Thymus (tissue), 11 donors: ENCODE measurements at regions not wholly inside any gene's neighbourhood (a gene's known extent, or its start where the extent isn't known, plus 50 kb on each side); places are given as distances from the start of the nearest gene placed in this dataset.

ENCODE experiments used
- DNase-seq, 9 donors: peaks; one replicate each; pipeline ENCODE4 v3.0.0-alpha.2; 2013; ENCODE audit warnings: low spot score in 9 of 9, low read depth in 6 of 9, missing footprints in 1 of 9
- H3K27ac ChIP-seq, 2 donors: one replicate each; pipeline ENCODE4 v1.5.1; 2013; ENCODE audit warnings: control low read depth in 1 of 2, low read depth in 1 of 2, low read length in 1 of 2, mild to moderate bottlenecking in 1 of 2, moderate library complexity in 1 of 2
- H3K27me3 ChIP-seq, 2 donors: one replicate each; pipeline ENCODE4 v1.5.1; 2013; ENCODE audit warnings: low read length in 1 of 2; ENCODE audit not compliant: control insufficient read depth in 2 of 2, insufficient read depth in 1 of 2
- H3K36me3 ChIP-seq, 2 donors: one replicate each; pipeline ENCODE4 v1.5.1; 2013; ENCODE audit warnings: low read length in 1 of 2, mild to moderate bottlenecking in 1 of 2, moderate library complexity in 1 of 2; ENCODE audit not compliant: control insufficient read depth in 2 of 2, insufficient read depth in 2 of 2
- H3K4me1 ChIP-seq, 2 donors: one replicate each; pipeline ENCODE4 v1.5.1; 2013; ENCODE audit warnings: low read length in 2 of 2; ENCODE audit not compliant: control insufficient read depth in 2 of 2, insufficient read depth in 2 of 2
- H3K4me3 ChIP-seq, 2 donors: one replicate each; pipeline ENCODE4 v1.5.1; 2013; ENCODE audit warnings: low read length in 2 of 2, control low read depth in 1 of 2, mild to moderate bottlenecking in 1 of 2
- H3K9me3 ChIP-seq, 2 donors: one replicate each; pipeline ENCODE4 v1.5.1; 2013; ENCODE audit warnings: low read length in 1 of 2, mild to moderate bottlenecking in 1 of 2; ENCODE audit not compliant: control insufficient read depth in 2 of 2, insufficient read depth in 1 of 2
- WGBS: extraction: QIAGEN DNeasy Blood & Tissue Kit; methylation state at CpG from one replicate; pipeline ENCODE4 v1.1.7; 2013; 5-methylcytosine and 5-hydroxymethylcytosine counted together
- donor health status: healthy.

- Histone ChIP-seq H3K27ac (no peak overlapping the region), H3K36me3 (no peaks in the 10 kb centered on the region), H3K4me1 (no peaks in the 10 kb centered on the region), H3K4me3 (no peak overlapping the region), H3K9me3 (no peaks in the 10 kb centered on the region), H3K27me3 (no peaks in the 10 kb centered on the region)
- DNase-seq = no peak
Observed at GRCh38 chr11:104443387-104443786, 279.4 kb upstream of the PDGFD start.

- DNase-seq = no peak
Observed at GRCh38 chr11:104442321-104442720, 278.4 kb upstream of the PDGFD start.

GRCh38 chr11:104435494-104435893, 271.5 kb upstream of the PDGFD start:
- Histone ChIP-seq H3K36me3 (no peaks in the 10 kb centered on the region), H3K27me3 (no peaks in the 10 kb centered on the region), H3K4me3 (no peak overlapping the region), H3K4me1 (no peaks in the 10 kb centered on the region), H3K9me3 (no peaks in the 10 kb centered on the region), H3K27ac (no peak overlapping the region)
- DNase-seq = no peak

More at GRCh38 chr11:104442321-104442720, 278.4 kb upstream of the PDGFD start:
- WGBS = 14% methylated on average over 1 of the region's 1 CpG
- no peak overlapping the region for H3K27ac ChIP-seq
- no peak overlapping the region for H3K4me3 ChIP-seq
- no peaks in the 10 kb centered on the region for H3K36me3 ChIP-seq
- H3K4me1 ChIP-seq = no peaks in the 10 kb centered on the region
- H3K9me3 ChIP-seq = no peaks in the 10 kb centered on the region
- H3K27me3 ChIP-seq = no peaks in the 10 kb centered on the region

- H3K36me3 ChIP-seq = no peaks in the 10 kb centered on the region
- 95% methylated on average over 3 of the region's 3 CpGs for WGBS
- H3K27ac ChIP-seq = no peak overlapping the region
- H3K27me3 ChIP-seq = no peaks in the 10 kb centered on the region
- H3K9me3 ChIP-seq = no peaks in the 10 kb centered on the region
- no peaks in the 10 kb centered on the region for H3K4me1 ChIP-seq
- no peak overlapping the region for H3K4me3 ChIP-seq
- no peak for DNase-seq
Observed at GRCh38 chr11:104433751-104434150, 269.8 kb upstream of the PDGFD start.

- Histone ChIP-seq H3K4me1 (no peaks in the 10 kb centered on the region), H3K27ac (no peak overlapping the region), H3K27me3 (no peaks in the 10 kb centered on the region), H3K9me3 (no peaks in the 10 kb centered on the region), H3K4me3 (no peak overlapping the region), H3K36me3 (no peaks in the 10 kb centered on the region)
- DNase-seq = no peak
- WGBS = 94% methylated on average over 1 of the region's 1 CpG
Observed at GRCh38 chr11:104432981-104433380, 269.0 kb upstream of the PDGFD start.

GRCh38 chr11:104432526-104432925, 268.6 kb upstream of the PDGFD start:
- Histone ChIP-seq H3K4me1 (no peaks in the 10 kb centered on the region), H3K27ac (no peak overlapping the region), H3K4me3 (no peak overlapping the region), H3K9me3 (no peaks in the 10 kb centered on the region), H3K27me3 (no peaks in the 10 kb centered on the region), H3K36me3 (no peaks in the 10 kb centered on the region)
- DNase-seq = no peak
- 89% methylated on average over 4 of the region's 4 CpGs for WGBS

GRCh38 chr11:104422324-104422944, 258.5 kb upstream of the PDGFD start:
- DNase-seq = no peak

GRCh38 chr11:104410336-104410735, 246.4 kb upstream of the PDGFD start:
- Histone ChIP-seq H3K36me3 (no peaks in the 10 kb centered on the region), H3K9me3 (no peaks in the 10 kb centered on the region), H3K4me1 (no peaks in the 10 kb centered on the region), H3K27ac (no peak overlapping the region), H3K27me3 (no peaks in the 10 kb centered on the region), H3K4me3 (no peak overlapping the region)
- 62% methylated on average over 2 of the region's 2 CpGs for WGBS
- DNase-seq = no peak

More at GRCh38 chr11:104422324-104422944, 258.5 kb upstream of the PDGFD start:
- Histone ChIP-seq H3K9me3 (peaks cover 0 to 1% of the 10 kb centered on the region in 2 donors), H3K36me3 (no peaks in the 10 kb centered on the region), H3K27ac (no peak overlapping the region), H3K4me1 (no peaks in the 10 kb centered on the region), H3K4me3 (no peak overlapping the region), H3K27me3 (no peaks in the 10 kb centered on the region)
- WGBS = 95% methylated on average over 23 of the region's 23 CpGs

GRCh38 chr11:104408630-104409029, 244.7 kb upstream of the PDGFD start:
- Histone ChIP-seq H3K4me1 (no peaks in the 10 kb centered on the region), H3K27me3 (no peaks in the 10 kb centered on the region), H3K9me3 (no peaks in the 10 kb centered on the region), H3K4me3 (no peak overlapping the region), H3K27ac (no peak overlapping the region), H3K36me3 (no peaks in the 10 kb centered on the region)
- WGBS = 90% methylated on average over 1 of the region's 1 CpG
- DNase-seq = no peak

- Histone ChIP-seq H3K4me3 (no peak overlapping the region), H3K36me3 (no peaks in the 10 kb centered on the region), H3K9me3 (no peaks in the 10 kb centered on the region), H3K27ac (no peak overlapping the region), H3K4me1 (no peaks in the 10 kb centered on the region), H3K27me3 (no peaks in the 10 kb centered on the region)
- no peak for DNase-seq
- WGBS = 96% methylated on average over 1 of the region's 1 CpG
Observed at GRCh38 chr11:104405277-104405676, 241.3 kb upstream of the PDGFD start.
